KMS-11 (cell line): ENCODE measurements at regions not wholly inside any gene's neighbourhood (a gene's known extent, or its start where the extent isn't known, plus 50 kb on each side); places are given as distances from the start of the nearest gene placed in this dataset.
A peak's percentile ranks its signal among the peaks of the same experiment; 100 is the strongest.

ENCODE experiments used
- H2AFZ ChIP-seq: fragments of 200-600 bp; sonication (generic); 2 replicates; pipeline ENCODE4 v1.6.1; 2016; ENCODE audit warnings: antibody characterized with exemption, mixed run types, low read depth
- H3K27ac ChIP-seq: fragments of 200-600 bp; sonication (generic); 2 replicates; pipeline ENCODE4 v1.6.1; 2016; ENCODE audit warnings: mild to moderate bottlenecking, mixed run types
- H3K27me3 ChIP-seq: fragments of 200-600 bp; sonication (generic); 2 replicates; pipeline ENCODE4 v1.6.1; 2017; ENCODE audit warnings: mild to moderate bottlenecking, low read depth, mixed run types, moderate library complexity; ENCODE audit not compliant: insufficient read depth
- H3K36me3 ChIP-seq: fragments of 200-600 bp; sonication (generic); 2 replicates; pipeline ENCODE4 v1.6.1; 2017; ENCODE audit warnings: mild to moderate bottlenecking, mixed run types; ENCODE audit not compliant: insufficient read depth
- H3K4me1 ChIP-seq: fragments of 200-600 bp; sonication (generic); 2 replicates; pipeline ENCODE4 v1.6.1; 2016; ENCODE audit warnings: mild to moderate bottlenecking, low read depth, mixed run types; ENCODE audit not compliant: poor library complexity, severe bottlenecking
- H3K4me2 ChIP-seq: fragments of 200-600 bp; sonication (generic); 2 replicates; pipeline ENCODE4 v1.7.0; 2016; ENCODE audit warnings: mild to moderate bottlenecking, mixed run types
- H3K4me3 ChIP-seq: fragments of 200-600 bp; sonication (generic); IDR thresholded peaks from 2 replicates; pipeline ENCODE4 v1.6.1; 2017; ENCODE audit warnings: low read depth, low read length, mixed read lengths; ENCODE audit not compliant: insufficient read depth
- H3K79me2 ChIP-seq: fragments of 200-600 bp; sonication (generic); 2 replicates; pipeline ENCODE4 v1.6.1; 2016; ENCODE audit warnings: low read depth, mixed run types; ENCODE audit not compliant: insufficient read depth
- H3K9ac ChIP-seq: fragments of 200-600 bp; sonication (generic); 2 replicates; pipeline ENCODE4 v1.6.1; 2016; ENCODE audit warnings: mild to moderate bottlenecking, mixed run types
- H4K20me1 ChIP-seq: fragments of 200-600 bp; sonication (generic); 2 replicates; pipeline ENCODE4 v1.6.1; 2016; ENCODE audit warnings: mild to moderate bottlenecking, mixed run types; ENCODE audit not compliant: insufficient read depth
- TF ChIP-seq, protein P1 (sequence below): fragments of 200-600 bp; sonication (generic); conservative IDR thresholded peaks from 2 replicates; pipeline ENCODE4 v1.6.1; 2017; ENCODE audit warnings: low read depth, mild to moderate bottlenecking, antibody characterized with exemption, low read length, moderate library complexity, mixed read lengths

GRCh38 chr10:65482848-65483247 is 1443.0 kb upstream of the LRRTM3 start:
- H2AFZ ChIP-seq, result no peak overlapping the region
- no peaks in the 10 kb centered on the region for H4K20me1 ChIP-seq
- no peaks in the 10 kb centered on the region for H3K36me3 ChIP-seq
- no peaks in the 10 kb centered on the region for H3K27me3 ChIP-seq
- H3K9ac ChIP-seq, result no peak overlapping the region
- H3K4me1 ChIP-seq, result no peaks in the 10 kb centered on the region
- H3K4me3 ChIP-seq, result no peak overlapping the region
- no peaks in the 10 kb centered on the region for H3K79me2 ChIP-seq
- no peak overlapping the region for H3K4me2 ChIP-seq
- TF ChIP-seq, protein P1, sequence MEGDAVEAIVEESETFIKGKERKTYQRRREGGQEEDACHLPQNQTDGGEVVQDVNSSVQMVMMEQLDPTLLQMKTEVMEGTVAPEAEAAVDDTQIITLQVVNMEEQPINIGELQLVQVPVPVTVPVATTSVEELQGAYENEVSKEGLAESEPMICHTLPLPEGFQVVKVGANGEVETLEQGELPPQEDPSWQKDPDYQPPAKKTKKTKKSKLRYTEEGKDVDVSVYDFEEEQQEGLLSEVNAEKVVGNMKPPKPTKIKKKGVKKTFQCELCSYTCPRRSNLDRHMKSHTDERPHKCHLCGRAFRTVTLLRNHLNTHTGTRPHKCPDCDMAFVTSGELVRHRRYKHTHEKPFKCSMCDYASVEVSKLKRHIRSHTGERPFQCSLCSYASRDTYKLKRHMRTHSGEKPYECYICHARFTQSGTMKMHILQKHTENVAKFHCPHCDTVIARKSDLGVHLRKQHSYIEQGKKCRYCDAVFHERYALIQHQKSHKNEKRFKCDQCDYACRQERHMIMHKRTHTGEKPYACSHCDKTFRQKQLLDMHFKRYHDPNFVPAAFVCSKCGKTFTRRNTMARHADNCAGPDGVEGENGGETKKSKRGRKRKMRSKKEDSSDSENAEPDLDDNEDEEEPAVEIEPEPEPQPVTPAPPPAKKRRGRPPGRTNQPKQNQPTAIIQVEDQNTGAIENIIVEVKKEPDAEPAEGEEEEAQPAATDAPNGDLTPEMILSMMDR, result no peak
- H3K27ac ChIP-seq, result no peak overlapping the region

DNA sequence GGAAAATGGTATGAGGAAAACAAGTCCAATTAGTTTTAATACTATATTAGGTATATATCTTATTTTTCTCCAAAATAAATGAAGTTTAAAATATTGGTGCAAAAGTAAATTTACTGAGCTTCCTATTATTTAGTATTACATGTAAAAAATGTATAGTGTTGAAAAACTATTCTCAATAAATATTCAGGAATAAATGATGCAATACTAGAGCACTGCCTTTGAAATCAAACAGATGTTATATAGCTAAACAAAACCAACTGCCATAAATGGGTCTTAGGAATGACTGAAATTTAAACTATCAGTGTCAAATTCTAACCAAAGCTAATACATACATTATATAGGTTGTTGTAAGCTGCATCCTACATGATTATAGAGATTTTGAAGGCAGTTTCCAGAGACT is 1434.0 kb upstream of the LRRTM3 start:
- Histone ChIP-seq H3K9ac (no peak overlapping the region), H3K36me3 (no peaks in the 10 kb centered on the region), H3K27ac (no peak overlapping the region), H4K20me1 (no peaks in the 10 kb centered on the region), H3K27me3 (no peaks in the 10 kb centered on the region), H2AFZ (no peak overlapping the region), H3K4me3 (no peak overlapping the region), H3K4me2 (no peak overlapping the region), H3K79me2 (no peaks in the 10 kb centered on the region), H3K4me1 (no peaks in the 10 kb centered on the region)
- TF ChIP-seq, protein P1, result no peak

- Histone ChIP-seq H2AFZ (no peak overlapping the region), H3K79me2 (no peaks in the 10 kb centered on the region), H3K4me1 (peaks cover 21% of the 10 kb centered on the region), H4K20me1 (no peaks in the 10 kb centered on the region), H3K4me3 (no peak overlapping the region), H3K9ac (no peak overlapping the region), H3K27me3 (no peaks in the 10 kb centered on the region), H3K4me2 (no peak overlapping the region), H3K27ac (no peak overlapping the region), H3K36me3 (no peaks in the 10 kb centered on the region)
- TF ChIP-seq, protein P1, result no peak
These were observed 1429.3 kb upstream of the LRRTM3 start for GRCh38 chr10:65496541-65496940.

GRCh38 chr10:65497837-65498236 is 1428.0 kb upstream of the LRRTM3 start:
- Histone ChIP-seq H3K79me2 (no peaks in the 10 kb centered on the region), H3K4me2 (no peak overlapping the region), H3K27me3 (no peaks in the 10 kb centered on the region), H3K4me1 (peaks cover 33% of the 10 kb centered on the region), H4K20me1 (no peaks in the 10 kb centered on the region), H2AFZ (no peak overlapping the region), H3K36me3 (no peaks in the 10 kb centered on the region), H3K9ac (no peak overlapping the region), H3K27ac (no peak overlapping the region), H3K4me3 (no peak overlapping the region)
- TF ChIP-seq, protein P1, result no peak

GRCh38 chr10:65500716-65501115 is 1425.1 kb upstream of the LRRTM3 start:
- no peaks in the 10 kb centered on the region for H3K36me3 ChIP-seq
- peak overlapping the region; percentile 68 for H2AFZ ChIP-seq
- no peak overlapping the region for H3K4me3 ChIP-seq
- H3K27me3 ChIP-seq, result no peaks in the 10 kb centered on the region
- no peaks in the 10 kb centered on the region for H4K20me1 ChIP-seq
- no peaks in the 10 kb centered on the region for H3K79me2 ChIP-seq
- H3K27ac ChIP-seq, result peak overlapping the region; percentile 95
- H3K9ac ChIP-seq, result peak overlapping the region; percentile 53
- TF ChIP-seq, protein P1, result no peak
- peaks cover 33% of the 10 kb centered on the region for H3K4me1 ChIP-seq
- H3K4me2 ChIP-seq, result peak overlapping the region; percentile 97
